ENCODE measurements at regions not wholly inside any gene's neighbourhood (a gene's known extent, or its start where the extent isn't known, plus 50 kb on each side); places are given as distances from the start of the nearest gene placed in this dataset.

DNA sequence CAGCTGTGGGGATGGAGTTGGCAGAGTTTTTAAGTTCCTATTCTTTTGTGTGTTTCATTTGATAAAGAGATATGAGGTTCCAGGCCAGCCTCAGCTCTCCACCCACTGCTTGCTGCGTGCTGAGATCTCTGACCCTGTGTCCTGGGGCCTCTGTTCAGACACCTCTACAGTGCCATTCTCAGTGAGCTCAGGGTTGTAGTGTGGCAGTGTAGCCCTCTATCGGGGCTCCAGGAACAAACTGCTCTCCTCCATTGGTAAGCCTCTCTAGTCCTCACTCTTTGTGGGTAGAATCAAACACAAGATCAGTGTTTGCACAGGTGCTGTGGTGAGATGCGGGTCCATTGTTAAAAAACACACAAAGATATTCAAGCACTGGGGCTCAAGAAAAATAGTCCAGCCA, 386.6 kb upstream of the RPS23 start:
- H3K27me3 ChIP-seq (ENCODE audit: low read depth, low read length), result no peaks in the 10 kb centered on the region
- H3K36me3 ChIP-seq (replicated peaks; ENCODE audit: low read depth, low read length), result no peaks in the 10 kb centered on the region
- H3K4me3 ChIP-seq (ENCODE audit: low read length), result no peak overlapping the region
- TF ChIP-seq CTCF (IDR thresholded peaks at IDR 0.05; ENCODE audit: low read depth, low read length) (no peak), EZH2phosphoT487 (IDR thresholded peaks at IDR 0.05; ENCODE audit: low read depth) (no peak)
- H3K4me2 ChIP-seq (ENCODE audit: low read length), result no peak overlapping the region
- H3K9ac ChIP-seq (ENCODE audit: low read length), result no peak overlapping the region
- no peaks in the 10 kb centered on the region for H3K4me1 ChIP-seq (ENCODE audit: low read length)
- no peaks in the 10 kb centered on the region for H3K79me2 ChIP-seq (ENCODE audit: low read length)
- no peaks in the 10 kb centered on the region for H4K20me1 ChIP-seq (ENCODE audit: insufficient read depth, low read length)
- H3K9me3 ChIP-seq (ENCODE audit: insufficient read depth, low read length), result no peaks in the 10 kb centered on the region
- H2AFZ ChIP-seq (ENCODE audit: low read depth, low read length), result no peak overlapping the region
- no peak overlapping the region for H3K27ac ChIP-seq (ENCODE audit: low read length)

GRCh38 chr5:82663225-82663624, 385.1 kb upstream of the RPS23 start:
- no peaks in the 10 kb centered on the region for H3K36me3 ChIP-seq (replicated peaks; ENCODE audit: low read depth, low read length)
- TF ChIP-seq EZH2phosphoT487 (IDR thresholded peaks at IDR 0.05; ENCODE audit: low read depth), result no peak
- TF ChIP-seq CTCF (IDR thresholded peaks at IDR 0.05; ENCODE audit: low read depth, low read length), result no peak
- H2AFZ ChIP-seq (ENCODE audit: low read depth, low read length), result no peak overlapping the region
- no peaks in the 10 kb centered on the region for H3K4me1 ChIP-seq (ENCODE audit: low read length)
- no peak overlapping the region for H3K9ac ChIP-seq (ENCODE audit: low read length)
- no peaks in the 10 kb centered on the region for H3K27me3 ChIP-seq (ENCODE audit: low read depth, low read length)
- no peaks in the 10 kb centered on the region for H3K9me3 ChIP-seq (ENCODE audit: insufficient read depth, low read length)
- no peak overlapping the region for H3K4me3 ChIP-seq (ENCODE audit: low read length)
- H3K27ac ChIP-seq (ENCODE audit: low read length), result no peak overlapping the region
- no peaks in the 10 kb centered on the region for H3K79me2 ChIP-seq (ENCODE audit: low read length)
- H4K20me1 ChIP-seq (ENCODE audit: insufficient read depth, low read length), result no peaks in the 10 kb centered on the region
- no peak overlapping the region for H3K4me2 ChIP-seq (ENCODE audit: low read length)

DNA sequence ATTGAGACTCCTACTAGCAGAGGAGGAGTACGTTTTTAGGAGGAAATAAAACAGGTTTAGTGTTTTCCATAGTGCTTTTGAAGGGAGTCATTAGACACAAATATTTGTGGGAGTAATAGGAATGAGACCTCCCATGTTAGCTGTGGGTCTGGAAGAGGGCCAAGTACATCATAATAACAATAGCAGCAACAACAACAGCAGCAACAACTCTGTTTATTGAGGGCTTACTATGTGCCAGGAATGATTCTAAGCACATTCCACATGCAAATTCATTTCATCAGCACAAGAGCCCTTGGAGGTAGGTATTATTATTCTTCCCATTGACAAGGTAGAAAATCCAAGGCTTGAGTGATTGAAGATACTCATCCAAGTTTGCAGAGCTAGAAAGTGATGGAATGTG, 384.2 kb upstream of the RPS23 start:
- Histone ChIP-seq H3K27ac (ENCODE audit: low read length) (no peak overlapping the region), H3K9me3 (ENCODE audit: insufficient read depth, low read length) (no peaks in the 10 kb centered on the region), H3K9ac (ENCODE audit: low read length) (no peak overlapping the region), H3K36me3 (replicated peaks; ENCODE audit: low read depth, low read length) (no peaks in the 10 kb centered on the region), H3K4me3 (ENCODE audit: low read length) (no peak overlapping the region), H4K20me1 (ENCODE audit: insufficient read depth, low read length) (no peaks in the 10 kb centered on the region), H3K4me1 (ENCODE audit: low read length) (no peaks in the 10 kb centered on the region), H3K79me2 (ENCODE audit: low read length) (no peaks in the 10 kb centered on the region), H3K4me2 (ENCODE audit: low read length) (no peak overlapping the region), H3K27me3 (ENCODE audit: low read depth, low read length) (no peaks in the 10 kb centered on the region), H2AFZ (ENCODE audit: low read depth, low read length) (no peak overlapping the region)
- TF ChIP-seq CTCF (IDR thresholded peaks at IDR 0.05; ENCODE audit: low read depth, low read length), result no peak
- TF ChIP-seq EZH2phosphoT487 (IDR thresholded peaks at IDR 0.05; ENCODE audit: low read depth), result no peak

GRCh38 chr5:82661933-82662332, 383.8 kb upstream of the RPS23 start:
- Histone ChIP-seq H3K4me1 (ENCODE audit: low read length) (no peaks in the 10 kb centered on the region), H3K36me3 (replicated peaks; ENCODE audit: low read depth, low read length) (no peaks in the 10 kb centered on the region), H3K79me2 (ENCODE audit: low read length) (no peaks in the 10 kb centered on the region), H3K27me3 (ENCODE audit: low read depth, low read length) (no peaks in the 10 kb centered on the region), H3K4me3 (ENCODE audit: low read length) (no peak overlapping the region), H3K4me2 (ENCODE audit: low read length) (no peak overlapping the region), H3K27ac (ENCODE audit: low read length) (no peak overlapping the region), H3K9ac (ENCODE audit: low read length) (no peak overlapping the region), H4K20me1 (ENCODE audit: insufficient read depth, low read length) (no peaks in the 10 kb centered on the region), H2AFZ (ENCODE audit: low read depth, low read length) (no peak overlapping the region), H3K9me3 (ENCODE audit: insufficient read depth, low read length) (no peaks in the 10 kb centered on the region)
- TF ChIP-seq CTCF (IDR thresholded peaks at IDR 0.05; ENCODE audit: low read depth, low read length) (no peak), EZH2phosphoT487 (IDR thresholded peaks at IDR 0.05; ENCODE audit: low read depth) (no peak)
